HG03097 (cell line): ENCODE measurements at regions not wholly inside any gene's neighbourhood (a gene's known extent, or its start where the extent isn't known, plus 50 kb on each side); places are given as distances from the start of the nearest gene placed in this dataset.
"Not testable (repeated sequence)": the region's sequence is repeated elsewhere in the genome, so short reads cannot be mapped to it uniquely, and the experiment has no call there.

Source experiments
- ATAC-seq: cut with Tn5 transposase; IDR thresholded peaks from one replicate; pipeline ENCODE4 v1.9.1; 2021; ENCODE audit not compliant: unreplicated experiment, low FRiP score

- no peak for ATAC-seq
These were observed 1982.2 kb upstream of the C9orf72 start for GRCh38 chr9:29555502-29555901.

DNA sequence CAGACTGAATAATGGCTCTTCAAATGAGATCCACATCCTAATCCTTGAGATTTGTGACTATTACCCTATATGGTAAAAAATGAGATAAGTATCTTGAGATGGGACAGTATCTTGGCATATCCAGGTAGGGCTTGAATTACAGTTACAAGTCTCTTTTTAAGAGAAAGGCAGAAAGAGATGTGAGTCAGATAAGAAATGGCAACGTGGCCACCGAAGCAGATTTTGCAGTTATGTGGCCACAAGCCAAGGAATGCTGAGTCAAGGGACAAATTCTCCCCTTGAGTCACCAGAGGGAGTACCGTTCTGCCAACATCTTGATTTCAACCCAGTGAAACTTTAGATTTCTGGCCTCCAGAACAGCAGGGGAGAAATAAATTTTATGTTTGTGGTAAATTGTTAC, 1983.0 kb upstream of the C9orf72 start:
- no peak for ATAC-seq

- ATAC-seq = no peak
These were observed 1983.5 kb upstream of the C9orf72 start for GRCh38 chr9:29556746-29557145.

DNA sequence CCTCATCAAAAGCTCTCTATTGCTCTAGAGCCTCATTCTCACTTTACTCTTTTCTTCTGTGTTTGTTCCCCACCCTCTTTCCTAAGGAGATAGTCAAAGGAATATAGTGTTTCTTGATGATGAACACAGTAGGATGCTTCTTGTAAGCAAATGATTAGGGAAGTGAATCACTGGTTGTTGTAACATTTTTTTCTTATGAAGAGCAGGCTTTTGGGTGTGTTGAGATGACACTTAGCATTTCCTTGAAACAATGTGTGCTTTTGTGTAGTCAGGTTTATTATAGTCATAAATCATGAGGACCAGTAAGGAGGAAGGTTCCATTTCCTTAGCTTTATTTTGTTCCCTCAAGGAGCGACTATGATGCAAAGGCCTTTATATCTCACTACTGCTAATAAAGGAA, 1991.3 kb upstream of the C9orf72 start:
- no peak for ATAC-seq

- ATAC-seq = no peak
These were observed 2001.9 kb upstream of the C9orf72 start for GRCh38 chr9:29575219-29575618.

GRCh38 chr9:29588361-29588760, 2015.1 kb upstream of the C9orf72 start:
- ATAC-seq = no peak

DNA sequence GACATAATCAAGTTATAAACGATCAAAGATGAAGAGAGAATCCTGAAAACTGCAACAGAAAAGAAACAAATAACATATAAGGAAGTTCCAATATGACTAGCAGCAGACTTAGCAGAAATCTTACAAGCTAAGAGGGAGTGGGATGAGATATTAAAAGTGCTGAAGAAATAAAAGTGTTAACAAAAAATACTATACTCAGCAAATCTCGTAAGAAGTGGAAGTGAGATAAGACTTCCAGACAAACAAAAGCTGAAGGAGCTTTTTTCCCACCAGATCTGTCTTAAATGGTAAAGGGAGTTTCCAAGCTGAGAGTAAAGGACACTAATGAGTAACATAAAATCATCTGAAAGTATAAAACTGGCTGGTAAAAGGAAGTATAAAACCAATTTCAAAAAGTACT, 2036.0 kb upstream of the C9orf72 start:
- no peak for ATAC-seq

DNA sequence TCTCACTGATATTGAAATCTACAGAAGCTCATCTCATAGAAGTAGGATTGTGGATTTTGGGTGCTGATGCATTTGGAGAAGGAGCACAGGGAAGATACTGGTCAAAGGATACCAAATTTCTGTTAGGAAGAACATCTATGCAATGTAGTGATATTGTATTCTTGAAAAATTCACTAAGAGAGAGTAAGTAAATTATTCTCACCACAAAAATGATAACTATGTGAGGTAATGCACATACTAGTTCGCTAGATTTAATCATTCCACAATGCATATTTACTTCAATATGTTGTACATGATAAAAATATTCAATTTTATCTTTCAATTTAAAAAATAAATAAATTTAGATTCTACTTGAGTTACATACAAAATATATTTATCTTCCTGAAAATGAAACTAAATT, 2040.5 kb upstream of the C9orf72 start:
- ATAC-seq = no peak

GRCh38 chr9:29616844-29617243, 2043.6 kb upstream of the C9orf72 start:
- ATAC-seq = no peak

GRCh38 chr9:29625292-29625731, 2052.0 kb upstream of the C9orf72 start:
- ATAC-seq = no peak

DNA sequence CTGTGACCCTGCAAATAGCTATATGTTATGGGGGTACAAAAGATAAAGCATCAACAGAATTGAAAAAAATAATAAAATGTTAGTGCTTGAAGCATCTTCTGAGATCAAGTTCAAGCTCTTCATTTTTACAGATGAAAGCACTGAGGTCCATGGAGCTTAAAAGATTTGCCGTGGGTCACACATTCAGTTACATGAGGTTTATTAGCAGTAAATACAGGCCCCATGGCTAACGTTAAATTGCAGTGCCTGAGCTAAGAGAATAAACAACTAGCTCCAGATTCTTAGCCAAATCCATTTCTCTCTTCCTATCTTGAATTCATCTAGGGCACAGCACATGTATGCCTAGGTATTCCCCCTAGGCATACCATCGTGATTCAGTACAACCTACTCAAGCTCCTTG, 2052.7 kb upstream of the C9orf72 start:
- ATAC-seq = no peak

- ATAC-seq = not testable (repeated sequence)
These were observed 2055.6 kb upstream of the C9orf72 start for GRCh38 chr9:29628856-29629255.

DNA sequence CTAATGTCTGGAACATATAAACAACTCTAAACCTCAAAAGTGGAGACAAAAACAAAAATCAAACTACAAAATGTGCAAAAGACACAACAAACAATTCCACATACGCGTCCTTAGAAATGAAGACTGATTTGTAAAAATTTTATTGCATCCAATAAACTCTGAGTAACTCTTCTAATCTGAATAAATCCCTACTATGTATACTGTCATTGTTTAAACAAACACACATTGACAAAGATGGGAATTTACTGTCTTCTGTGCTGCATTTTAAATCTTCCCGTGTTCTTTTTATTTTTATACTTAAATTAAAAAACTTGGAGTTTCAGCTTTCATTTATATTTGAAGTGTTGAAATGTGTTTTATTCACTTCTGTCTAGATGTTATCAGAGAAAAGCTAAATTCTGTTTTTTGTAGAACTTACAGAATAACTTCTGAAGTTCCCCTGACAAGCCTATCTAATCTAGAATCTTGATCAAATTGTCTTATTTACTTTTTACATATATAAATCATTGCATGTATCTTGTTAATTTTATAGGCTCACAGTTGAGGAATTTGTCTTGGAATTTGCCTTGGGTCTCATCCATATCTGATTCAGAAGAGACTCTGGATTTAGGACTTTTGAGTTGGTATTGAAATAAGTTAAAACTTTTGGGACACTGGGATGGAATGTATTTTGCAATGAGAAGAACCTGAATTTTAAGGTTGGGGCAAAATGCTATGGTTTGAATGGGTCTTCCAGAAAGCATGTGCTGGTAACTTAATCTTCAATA, 2064.4 kb upstream of the C9orf72 start:
- ATAC-seq = no peak

GRCh38 chr9:29640507-29640906, 2067.2 kb upstream of the C9orf72 start:
- no peak for ATAC-seq

- no peak for ATAC-seq
These were observed 2071.2 kb upstream of the C9orf72 start for GRCh38 chr9:29644514-29644913.

DNA sequence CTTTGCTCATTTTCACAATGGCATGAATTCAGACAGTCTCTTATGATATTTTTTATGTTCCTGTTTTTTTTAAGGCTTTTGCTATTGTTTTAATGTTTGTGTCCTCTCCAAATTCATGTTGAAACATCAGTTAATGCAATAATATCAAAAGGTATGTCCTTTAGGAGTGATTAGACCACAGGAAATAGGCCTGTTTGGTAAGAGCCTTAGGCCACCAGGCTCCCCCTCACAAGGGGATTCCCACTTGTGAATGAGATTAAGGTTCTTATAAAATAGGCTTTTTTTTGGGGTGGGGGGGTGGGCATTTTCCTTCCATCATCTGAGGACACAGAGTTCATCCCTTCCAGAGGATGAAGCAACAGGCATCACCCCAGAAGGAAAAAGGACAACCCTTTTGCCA, 2074.2 kb upstream of the C9orf72 start:
- ATAC-seq = no peak

GRCh38 chr9:29648132-29648531, 2074.9 kb upstream of the C9orf72 start:
- no peak for ATAC-seq

GRCh38 chr9:29648601-29649000, 2075.3 kb upstream of the C9orf72 start:
- no peak for ATAC-seq

DNA sequence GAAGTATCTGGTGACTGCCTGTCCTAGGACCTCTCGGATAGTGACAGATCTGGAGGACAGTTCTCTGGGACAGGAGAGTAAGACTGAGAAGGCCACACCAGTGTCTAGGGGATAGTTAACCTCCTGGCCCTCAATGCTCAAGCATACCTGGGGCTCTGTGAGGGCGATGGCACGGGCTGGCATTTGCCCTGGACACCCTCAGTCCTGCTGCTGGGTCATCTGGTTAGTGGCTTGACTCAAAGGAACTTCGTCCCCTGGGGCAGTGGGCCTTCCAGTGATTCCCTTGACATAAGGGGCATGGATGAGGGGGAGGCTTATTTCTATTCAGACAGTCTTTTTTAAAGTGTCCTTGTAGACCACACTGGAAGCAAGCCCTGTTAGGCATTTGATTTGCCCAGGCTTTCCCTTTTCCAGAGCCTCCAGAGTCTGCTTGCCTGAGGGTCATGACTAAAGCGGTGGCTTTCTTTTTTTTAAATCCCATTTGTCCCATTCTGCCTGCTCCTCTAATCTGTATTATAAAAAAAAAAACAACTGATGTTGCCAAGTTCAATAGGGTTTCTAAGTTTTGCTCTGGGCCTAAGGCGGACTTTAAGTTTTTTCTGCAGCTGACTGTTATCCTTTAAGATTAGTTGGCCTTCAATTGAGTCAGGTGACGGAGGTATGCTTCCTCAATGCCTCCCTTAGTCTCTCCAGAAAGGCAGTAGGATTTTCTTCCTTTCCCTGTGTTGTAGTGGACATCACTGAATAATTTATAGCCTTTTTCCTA, 2083.5 kb upstream of the C9orf72 start:
- ATAC-seq = no peak

DNA sequence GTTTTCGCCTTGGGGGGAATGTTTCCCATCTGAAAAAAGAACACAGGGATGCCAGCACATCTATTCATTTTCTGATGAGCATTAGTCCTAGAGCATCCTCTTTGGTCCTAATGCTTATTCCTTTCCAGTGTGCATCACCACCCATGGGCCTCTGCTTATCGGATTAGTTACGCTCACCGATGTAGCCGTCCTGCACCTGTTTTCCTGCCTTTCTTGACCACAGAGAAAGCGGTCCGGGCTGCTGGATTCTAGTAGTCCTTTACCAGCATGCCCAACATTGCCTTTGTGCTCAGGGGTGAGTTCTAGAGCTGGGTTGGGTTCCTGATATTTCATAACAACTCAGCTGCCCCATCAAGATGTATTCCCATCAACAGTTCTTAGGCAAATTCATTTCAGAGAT, 2084.5 kb upstream of the C9orf72 start:
- ATAC-seq = no peak

DNA sequence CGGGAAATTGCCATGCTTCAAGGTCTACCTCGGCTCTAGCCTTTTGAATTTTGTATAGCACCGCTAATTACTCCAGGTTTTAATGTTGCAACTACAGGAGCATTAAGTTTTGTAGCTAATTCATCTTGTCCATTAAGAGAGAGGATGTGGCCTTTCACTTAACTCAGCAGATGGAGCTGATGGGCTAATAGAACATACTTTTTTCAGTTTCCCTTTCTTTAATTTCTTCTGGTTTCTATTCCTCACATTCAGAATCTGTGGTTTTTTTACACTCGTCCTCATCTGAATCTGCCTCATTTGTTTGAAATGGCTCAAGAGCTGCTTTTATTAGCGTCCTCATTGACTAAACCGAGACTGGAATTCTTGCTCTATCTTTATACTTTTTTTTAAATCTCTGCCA, 2085.7 kb upstream of the C9orf72 start:
- no peak for ATAC-seq

DNA sequence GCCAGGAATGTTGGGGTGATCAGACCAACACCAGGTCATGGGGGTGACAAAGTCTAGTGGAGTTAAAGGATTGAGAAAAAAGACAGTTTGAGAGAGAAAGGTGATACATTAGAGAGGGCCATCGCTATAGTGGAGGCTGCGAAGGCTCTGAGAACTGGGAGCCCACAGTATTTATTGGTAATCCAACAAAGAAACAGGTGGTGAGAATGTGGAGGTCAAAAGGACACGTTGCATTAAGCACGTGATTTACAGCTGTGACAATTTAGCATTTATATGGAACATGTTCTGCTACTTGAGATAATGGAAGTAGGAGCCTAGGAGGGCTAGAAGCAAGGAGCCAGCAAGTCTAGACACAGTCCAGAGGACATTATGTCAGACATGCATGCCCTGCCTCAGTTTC, 2086.5 kb upstream of the C9orf72 start:
- no peak for ATAC-seq
